HG03378 (cell line): ENCODE measurements at regions not wholly inside any gene's neighbourhood (a gene's known extent, or its start where the extent isn't known, plus 50 kb on each side); places are given as distances from the start of the nearest gene placed in this dataset.
"Not testable (repeated sequence)": the region's sequence is repeated elsewhere in the genome, so short reads cannot be mapped to it uniquely, and the experiment has no call there.

Experiments
- ATAC-seq: cut with Tn5 transposase; IDR thresholded peaks from one replicate; pipeline ENCODE4 v1.9.1; 2021; ENCODE audit warnings: mild to moderate bottlenecking, moderate library complexity; ENCODE audit not compliant: unreplicated experiment

DNA sequence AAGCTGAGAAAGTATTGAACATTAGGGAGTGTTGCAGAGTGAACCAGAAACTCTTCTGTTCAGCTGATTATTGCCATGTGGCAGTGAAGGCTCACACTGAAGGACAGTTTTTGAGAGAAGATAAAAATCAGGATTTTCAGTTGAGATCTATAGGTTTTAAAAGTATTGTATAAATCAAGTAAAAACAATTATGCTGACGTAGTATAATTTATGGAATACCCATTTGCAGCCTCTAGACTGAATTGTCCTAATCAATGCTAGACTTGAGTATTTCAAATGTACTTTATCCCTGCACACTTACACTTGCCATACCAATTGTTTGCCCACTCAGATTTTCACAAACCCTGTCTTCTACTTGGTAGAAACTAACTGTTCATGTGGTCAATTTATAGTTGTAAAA lies 245.8 kb downstream of the FRK start:
- ATAC-seq = no peak

DNA sequence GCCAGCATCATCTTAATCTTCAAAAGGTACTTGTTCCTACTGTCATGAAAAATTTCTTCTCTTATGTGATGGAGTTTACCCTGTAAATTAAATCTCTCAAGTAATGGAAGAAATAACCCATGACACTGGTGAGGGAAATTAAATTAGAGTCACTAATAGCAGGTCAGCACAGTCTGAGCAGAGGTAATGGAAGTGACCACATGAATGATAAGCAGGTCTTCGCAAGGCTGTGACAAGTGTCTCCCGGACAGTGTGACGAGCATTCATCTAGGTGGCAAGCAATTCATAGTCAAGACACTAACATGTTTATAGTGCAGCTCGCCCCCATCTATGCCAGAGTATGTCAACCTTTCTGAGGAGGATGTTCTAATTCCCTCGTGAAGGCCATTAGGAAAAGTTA lies 249.2 kb downstream of the FRK start:
- no peak for ATAC-seq

DNA sequence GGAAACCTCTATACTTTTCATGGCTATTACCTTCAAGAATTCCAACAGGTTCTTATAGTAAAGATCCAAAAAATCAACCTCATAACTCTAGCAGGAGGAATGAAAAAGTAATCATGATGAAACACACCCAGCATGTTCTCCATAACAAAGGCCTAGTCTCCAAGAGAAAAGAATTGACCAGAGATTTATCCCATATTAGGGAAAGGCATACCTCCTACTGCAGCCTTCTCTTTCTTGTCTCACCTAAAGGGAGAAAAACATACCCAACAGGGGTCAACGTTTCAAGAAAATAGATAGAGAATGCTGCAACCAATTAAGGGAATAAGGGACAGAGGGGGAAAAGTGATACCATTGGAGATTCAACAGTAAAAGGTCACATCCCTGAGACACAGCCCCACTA lies 262.5 kb downstream of the FRK start:
- ATAC-seq = no peak

DNA sequence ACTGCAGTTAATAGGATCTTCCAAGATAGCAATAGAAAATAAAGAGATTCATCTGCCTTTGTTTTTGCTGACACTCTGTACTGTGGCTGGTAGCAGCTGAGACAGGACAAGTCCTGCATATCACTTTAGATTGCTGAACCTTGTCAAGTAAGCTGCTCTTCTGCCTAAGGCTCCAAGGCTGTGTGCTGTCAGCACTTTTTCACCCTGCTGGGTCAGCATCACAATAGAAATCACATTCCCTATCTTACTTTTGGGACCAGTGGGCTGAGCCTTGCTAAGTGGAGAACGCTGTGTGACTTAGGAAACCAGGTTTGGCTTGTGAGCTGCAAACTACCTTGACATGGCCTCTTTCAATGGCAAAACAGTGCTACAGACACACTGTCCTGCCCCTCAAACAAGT lies 263.9 kb downstream of the FRK start:
- ATAC-seq = no peak

DNA sequence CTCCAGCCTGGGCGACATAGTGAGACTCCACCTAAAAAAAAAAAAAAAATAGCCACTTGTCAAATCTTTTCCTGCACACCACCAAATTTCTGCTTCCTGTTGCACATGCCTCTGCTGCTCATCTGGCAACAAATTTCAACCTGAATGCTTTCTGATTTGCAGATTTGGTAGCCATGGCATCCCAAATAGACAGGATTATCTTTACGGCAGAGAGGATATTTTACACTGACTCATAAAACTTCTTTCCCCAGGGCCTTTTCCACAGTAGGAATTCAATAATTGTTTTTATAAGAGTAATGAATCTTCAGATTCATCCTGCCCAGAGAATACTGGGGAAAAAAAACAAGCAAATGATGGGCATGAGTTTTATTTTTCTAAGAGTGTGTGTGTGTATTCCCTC lies 264.6 kb downstream of the FRK start:
- ATAC-seq = no peak

DNA sequence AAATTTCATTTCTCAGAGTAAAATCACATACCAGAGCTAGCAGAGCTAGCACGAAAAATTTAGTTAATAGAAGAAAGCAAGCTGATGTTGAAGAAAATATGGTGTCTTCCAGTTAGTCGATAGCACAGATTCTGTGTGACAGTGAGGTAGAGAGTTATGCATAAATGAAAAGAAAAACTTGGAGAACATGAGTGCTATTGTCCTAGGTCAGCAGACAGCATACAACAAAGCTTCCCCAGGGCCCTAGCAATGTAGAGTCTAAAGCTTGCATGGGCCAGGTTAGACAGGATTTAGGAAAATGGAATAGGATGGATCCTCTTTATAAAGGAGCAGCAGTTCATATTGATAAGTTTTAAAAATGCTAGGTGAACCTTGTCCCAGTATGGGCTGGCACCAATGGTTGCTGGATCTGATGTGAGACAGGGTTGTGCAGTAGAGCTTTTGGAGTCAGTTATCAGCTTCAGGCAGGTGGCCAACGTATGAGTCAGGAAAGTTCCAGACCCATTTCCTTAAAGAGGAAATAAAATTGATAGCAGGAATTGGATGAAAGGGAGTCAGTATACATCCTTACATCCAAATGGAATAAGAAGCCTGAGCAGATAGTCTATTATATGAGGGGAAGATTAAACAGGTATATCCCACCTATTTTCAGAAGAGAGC lies 277.2 kb downstream of the FRK start:
- no peak for ATAC-seq

DNA sequence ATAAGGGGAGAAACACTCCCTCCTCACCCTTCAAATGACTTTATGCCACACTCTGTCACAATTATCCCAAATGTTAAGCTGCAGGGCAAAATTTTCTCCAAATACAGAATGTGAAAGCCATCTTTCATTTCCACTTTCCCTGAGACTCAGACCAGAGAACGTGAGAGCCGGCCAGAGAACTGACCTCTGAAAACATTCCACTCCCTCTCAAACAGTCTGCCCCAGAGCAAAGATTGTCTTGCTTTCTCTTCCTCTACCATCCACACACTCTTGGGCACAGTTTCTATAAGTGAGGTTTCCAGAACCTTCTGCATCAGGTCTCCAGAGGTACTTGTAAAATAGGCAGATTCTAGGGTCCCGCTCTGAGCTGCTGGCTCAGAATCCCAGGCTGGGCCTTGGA lies 278.1 kb downstream of the FRK start:
- ATAC-seq = no peak

DNA sequence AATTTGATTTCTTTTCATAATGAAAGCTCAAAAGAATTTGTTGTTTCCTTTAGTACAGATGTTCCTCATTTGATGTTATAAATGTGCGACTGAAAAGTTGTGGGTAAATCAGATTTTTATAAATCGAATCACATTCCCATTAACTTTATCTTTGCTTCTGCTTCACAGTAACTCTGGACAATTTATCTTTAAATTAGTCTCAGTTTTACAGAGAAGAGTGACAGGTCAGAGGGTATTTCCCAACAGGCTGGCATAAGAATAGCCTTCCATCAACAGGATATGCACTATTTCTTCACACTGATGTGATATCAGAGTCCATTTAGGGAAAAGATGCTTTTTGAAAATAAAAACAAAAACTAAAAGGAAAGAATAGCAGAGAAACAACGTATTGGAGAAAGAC lies 286.9 kb downstream of the FRK start:
- ATAC-seq = no peak

DNA sequence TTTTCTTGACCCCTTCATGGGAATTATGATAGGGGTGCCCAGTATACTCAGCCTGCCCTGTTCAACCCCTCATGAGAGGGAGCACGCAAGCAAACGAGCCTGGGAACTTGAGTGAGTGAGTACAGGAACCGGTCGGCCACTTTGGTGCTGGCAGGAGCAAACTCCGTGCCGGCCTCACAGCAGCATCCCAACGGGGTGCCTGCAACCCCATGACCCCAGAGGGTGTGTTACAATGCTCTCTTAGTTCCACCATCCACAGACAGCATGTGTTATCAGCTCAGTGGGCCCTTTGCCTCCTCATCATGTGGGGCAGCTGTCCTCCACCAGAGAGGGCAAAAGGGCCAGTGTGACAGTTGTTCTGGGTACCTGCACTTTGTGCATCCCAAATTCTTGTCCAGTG lies 289.8 kb downstream of the FRK start:
- ATAC-seq = no peak

DNA sequence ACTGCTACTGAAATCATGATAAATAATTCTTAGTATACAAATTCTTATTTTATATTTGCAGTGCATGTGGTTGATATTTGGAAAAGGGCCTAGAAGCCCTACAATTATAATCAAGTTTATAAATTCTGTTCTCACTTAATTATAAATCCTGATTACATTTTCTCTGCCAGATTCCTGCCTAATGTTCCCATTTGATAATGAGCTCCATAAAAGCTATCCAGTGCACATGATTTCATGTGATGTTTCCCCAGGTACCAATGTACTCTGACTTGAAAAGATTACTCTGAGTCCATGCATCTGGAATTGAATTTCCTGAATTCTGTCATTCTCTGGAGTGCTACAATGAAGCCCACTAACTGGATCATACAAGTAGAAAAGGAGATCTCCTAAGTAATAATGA lies 292.2 kb downstream of the FRK start:
- no peak for ATAC-seq

DNA sequence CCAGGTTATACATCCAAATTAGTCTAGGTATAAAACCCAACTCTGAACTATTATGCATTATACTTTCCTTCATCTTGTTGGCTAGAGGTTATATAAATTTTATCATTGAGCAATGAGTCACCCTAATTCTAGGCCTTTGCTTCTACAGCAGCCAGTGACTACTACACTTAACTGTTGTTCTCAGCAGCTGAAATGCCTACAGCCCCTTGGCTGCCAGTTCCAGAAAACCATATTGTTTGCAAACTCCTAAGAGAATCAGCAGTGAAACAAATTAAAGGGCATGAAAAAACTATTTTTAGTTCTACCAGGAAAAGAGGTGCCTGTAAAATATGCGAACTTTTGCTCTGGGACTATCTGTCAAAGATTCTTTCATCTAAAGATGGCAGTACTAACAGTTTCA lies 292.8 kb downstream of the FRK start:
- ATAC-seq = no peak

DNA sequence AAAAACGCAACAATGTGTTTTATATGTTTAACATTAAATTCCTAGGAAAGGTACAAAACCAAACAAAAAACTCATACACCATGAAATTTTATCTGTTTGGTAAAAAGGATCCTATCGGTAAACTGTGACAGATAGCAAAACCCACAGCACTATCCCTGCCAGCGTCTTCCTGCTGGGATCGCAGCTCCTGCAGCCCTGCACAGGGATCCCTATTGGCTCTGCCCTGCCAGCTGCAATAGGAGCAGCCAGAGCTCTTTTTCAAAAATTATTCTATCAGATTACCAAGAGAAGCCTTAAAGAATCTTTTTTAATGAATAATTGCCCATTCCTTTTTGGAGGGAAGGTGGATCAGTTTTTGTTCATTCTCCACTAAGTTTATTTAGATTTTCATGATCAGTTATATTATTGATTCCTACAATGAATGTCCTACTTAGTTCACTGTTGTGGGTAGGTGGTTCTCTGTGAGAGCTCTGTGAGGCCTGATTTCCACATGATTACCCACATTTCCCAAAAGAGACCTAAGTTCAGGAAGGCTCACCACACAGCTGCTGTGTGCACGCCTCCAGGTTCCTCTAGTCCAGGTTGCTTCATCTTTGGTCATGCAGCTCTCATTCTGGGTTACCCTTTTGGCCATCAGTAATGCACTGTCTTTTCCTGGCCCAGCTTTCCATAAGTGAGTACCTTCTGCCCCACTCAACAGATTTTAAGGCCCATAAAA lies 293.8 kb downstream of the FRK start:
- no peak for ATAC-seq

DNA sequence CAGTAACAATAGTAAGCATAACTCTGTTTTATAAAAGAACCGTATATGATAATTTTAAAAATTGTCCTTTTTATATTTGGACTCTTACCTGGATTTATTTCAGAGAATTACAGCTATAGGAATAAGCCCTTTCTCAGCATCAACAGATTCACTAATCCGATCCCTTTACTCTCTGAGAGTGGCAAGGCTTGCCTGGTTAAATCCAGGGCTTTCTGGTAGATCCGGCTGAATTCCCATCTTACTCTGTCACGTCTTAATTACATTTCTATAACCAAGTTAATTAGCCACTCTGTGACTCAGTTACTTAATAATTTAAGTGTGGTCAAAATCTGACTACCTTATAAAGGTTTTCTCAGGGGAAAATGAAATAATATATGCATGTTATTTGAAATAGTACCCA lies 294.7 kb downstream of the FRK start:
- no peak for ATAC-seq

DNA sequence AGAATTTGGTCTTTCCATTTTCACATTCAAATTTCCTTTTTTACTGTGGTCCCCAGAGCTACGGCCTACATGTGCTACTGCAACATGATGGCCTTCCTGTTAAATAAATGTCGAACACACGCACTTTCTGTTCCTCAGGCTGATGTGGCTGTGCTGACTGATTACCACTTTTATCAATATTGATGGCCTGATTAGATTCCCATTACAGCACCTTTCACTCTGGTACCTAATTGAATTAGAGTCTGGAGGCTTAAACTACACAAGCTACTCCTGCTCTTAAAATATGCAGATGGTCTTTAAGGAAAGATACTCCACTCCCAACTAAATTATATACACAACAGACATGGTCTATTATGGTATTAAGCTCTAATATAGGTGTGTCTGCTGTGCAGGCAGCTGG lies 301.6 kb downstream of the FRK start:
- no peak for ATAC-seq

DNA sequence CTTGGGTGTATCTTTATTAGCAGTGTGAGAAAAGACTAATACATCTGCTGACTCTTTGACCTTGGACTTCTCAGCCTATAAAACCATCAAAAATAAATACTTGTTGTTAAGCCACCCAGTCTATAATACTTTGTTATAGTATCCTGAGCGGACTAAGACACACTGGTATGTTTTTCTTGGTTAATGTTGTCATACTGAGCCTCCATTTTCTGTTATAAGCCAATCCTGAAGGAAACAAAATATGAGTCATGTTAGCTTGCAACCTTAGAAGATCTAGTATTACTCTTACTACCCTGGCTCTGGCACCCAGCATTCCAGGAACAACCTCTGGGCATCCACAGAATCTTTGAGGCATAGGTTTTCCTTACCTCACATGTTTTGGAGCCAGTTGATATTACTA lies 307.2 kb downstream of the FRK start:
- ATAC-seq = no peak

DNA sequence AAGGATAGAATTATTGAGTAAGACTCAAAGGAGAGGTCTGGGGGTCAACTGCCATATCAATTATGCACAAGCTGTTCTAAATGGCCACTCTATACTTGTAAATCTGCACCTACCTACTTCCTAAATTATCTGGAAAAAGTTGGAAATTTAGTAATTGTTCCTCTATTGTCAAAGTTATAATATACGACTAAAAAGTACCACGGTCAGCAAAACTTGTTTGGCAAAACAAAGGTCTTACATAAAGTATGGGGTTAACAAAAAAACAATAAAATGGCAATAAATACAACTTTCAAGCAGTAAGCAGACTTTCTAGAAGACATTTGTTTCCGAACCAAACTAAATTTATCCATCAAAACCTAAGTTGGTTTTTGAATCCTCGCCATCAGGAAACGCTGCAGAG lies 309.7 kb downstream of the FRK start:
- no peak for ATAC-seq

DNA sequence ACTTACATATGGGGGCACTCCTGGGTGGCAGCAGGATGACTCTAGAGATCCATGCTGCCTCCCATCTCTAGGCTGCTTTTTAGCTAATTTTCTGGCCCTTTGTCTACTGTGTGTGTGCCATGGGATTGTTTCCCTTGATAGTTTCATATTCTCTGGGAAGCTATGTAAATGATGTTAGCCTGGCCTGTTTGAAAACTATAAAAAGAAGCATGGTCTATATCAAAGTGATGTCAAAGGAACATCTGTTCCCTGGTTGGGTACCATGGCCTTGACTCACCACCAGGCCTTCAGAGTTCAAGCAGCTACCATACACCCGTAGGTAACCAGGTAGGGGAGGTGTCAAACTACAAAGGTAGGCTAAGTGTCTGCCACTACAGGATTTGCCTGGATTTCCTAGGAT lies 310.4 kb downstream of the FRK start:
- no peak for ATAC-seq

DNA sequence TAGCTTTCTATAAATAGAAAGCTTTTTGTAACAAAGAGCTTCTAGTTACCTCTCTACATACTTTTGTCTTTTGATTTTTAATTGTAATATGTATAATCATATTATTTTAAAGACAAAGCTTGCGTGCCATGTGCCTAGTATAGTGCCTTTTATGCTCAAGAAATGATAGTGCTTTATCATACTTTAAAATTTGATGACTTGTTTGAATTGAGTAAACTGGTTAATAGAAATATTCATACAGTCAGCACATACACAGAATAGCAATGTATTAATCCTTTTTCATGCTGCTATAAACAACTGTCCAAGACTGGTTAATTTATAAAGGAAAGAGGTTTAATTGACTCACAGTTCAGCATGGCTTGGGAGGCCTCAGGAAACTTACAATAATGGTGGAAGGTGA lies 313.0 kb downstream of the FRK start:
- no peak for ATAC-seq

DNA sequence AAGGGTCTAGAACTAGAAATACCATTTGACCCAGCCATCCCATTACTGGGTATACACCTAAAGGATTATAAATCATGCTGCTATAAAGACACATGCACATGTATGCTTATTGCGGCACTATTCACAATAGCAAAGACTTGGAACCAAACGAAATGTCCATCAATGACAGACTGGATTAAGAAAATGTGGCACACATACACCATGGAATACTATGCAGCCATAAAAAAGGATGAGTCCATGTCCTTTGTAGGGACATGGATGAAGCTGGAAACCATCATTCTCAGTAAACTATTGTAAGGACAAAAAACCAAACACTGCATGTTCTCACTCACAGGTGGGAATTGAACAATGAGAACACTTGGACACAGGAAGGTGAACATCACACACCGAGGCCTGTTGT lies 314.1 kb downstream of the FRK start:
- ATAC-seq = not testable (repeated sequence)

DNA sequence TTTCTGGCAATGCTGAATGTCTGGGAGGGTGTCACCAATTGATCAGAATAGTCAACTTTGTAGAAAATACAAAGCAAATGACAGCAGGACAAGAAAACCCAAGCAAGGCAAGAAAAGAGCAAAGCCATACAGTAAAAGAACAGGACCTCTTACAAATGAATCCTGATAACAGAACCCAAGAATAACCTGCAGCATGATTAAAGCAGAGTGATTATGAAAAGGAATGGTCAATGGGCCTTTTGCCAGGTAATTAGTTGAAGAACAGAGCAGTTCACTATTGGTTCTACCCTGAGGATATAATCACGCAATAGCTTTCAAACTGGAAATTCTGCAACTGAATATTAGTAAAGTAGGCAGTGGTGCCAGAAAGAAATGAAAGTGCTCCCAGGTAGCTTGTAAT lies 319.8 kb downstream of the FRK start:
- ATAC-seq = no peak

DNA sequence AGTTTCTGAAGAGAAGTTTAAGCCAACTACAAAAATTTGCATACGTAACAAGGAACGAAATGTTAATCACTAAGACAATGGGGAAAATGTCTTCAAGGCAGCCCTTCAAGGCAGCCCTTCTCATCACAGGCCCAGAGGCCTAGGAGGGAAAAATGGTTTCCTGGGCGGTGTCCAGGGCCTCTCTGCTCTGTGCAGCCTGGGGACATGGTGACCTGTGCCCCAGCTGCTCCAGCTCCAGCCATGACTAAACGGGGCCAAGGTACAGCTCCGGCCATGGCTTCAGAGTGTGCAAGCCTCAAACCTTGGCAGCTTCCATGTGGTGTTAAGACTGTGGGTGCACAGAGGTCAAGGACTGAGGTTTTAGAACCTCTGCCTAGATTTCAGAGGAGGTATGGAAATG lies 325.1 kb downstream of the FRK start:
- ATAC-seq = no peak

DNA sequence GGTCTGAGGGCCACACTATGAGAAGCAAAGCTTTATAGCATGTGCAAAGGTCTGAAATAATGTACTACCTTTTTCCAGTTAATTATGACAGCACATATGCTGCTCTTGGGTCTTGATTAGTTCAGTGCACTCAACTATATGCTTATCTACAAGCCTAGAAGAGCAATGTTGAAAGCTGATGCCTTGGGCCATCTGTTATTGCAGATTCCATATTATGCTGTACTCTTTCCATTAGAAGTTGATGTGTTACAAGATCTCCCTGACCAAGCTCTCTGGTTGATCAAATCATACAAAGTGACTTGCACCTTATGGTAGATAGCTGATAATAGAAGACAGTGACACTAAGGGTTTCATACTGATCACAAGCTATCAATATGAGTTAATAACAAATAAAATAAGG lies 327.3 kb downstream of the FRK start:
- ATAC-seq = no peak

DNA sequence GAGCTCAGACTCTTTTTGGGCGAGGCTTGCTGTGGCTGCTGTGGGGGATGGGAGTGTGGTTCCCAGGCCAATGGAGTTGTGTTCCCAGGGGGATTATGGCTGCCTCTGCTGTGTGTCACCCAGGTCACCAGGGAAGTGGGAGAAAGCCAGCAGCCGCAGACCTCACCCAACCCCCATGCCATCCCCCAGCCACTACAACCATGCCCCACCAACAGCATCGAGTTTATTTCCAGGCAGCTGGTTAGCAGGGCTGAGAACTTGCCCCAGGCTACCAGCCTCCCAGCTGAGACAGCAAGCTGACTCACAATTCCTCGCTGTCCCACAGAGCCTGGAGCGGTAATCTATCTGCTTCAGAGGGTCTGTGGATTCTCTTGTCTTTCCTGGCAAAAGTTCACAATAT lies 331.7 kb downstream of the FRK start:
- no peak for ATAC-seq
